Hematopoietic multipotent progenitor cell treated with erythropoietin and hydrocortisone succinate and interleukin-3 and kit ligand, for 15 days (in vitro differentiated cells): ENCODE measurements at regions not wholly inside any gene's neighbourhood (a gene's known extent, or its start where the extent isn't known, plus 50 kb on each side); places are given as distances from the start of the nearest gene placed in this dataset.
"Not testable (repeated sequence)": the region's sequence is repeated elsewhere in the genome, so short reads cannot be mapped to it uniquely, and the experiment has no call there.

Experiments
- DNase-seq: peaks from one replicate; pipeline ENCODE4 v3.0.0-alpha.2; 2015; ENCODE audit warnings: low spot score

GRCh38 chr6:56742122-56742791 lies 99.6 kb upstream of the DST start:
- DNase-seq: no peak

GRCh38 chr6:56741472-56741871 lies 98.8 kb upstream of the DST start:
- DNase-seq: no peak

GRCh38 chr6:56739836-56740815 lies 97.4 kb upstream of the DST start:
- DNase-seq: no peak

GRCh38 chr6:56736804-56737203 lies 94.1 kb upstream of the DST start:
- no peak for DNase-seq

GRCh38 chr6:56734335-56734734 lies 91.6 kb upstream of the DST start:
- DNase-seq: no peak

- DNase-seq: no peak
These were observed 90.6 kb upstream of the DST start for GRCh38 chr6:56733211-56733697.

- no peak for DNase-seq
These were observed 89.8 kb upstream of the DST start for GRCh38 chr6:56732517-56732916.

GRCh38 chr6:56730663-56731529 lies 88.2 kb upstream of the DST start:
- no peak for DNase-seq

- no peak for DNase-seq
These were observed 87.0 kb upstream of the DST start for GRCh38 chr6:56729719-56730118.

GRCh38 chr6:56729166-56729565 lies 86.5 kb upstream of the DST start:
- DNase-seq: not testable (repeated sequence)

GRCh38 chr6:56727097-56727850 lies 84.6 kb upstream of the DST start:
- no peak for DNase-seq

- no peak for DNase-seq
These were observed 82.6 kb upstream of the DST start for GRCh38 chr6:56725254-56725653.

GRCh38 chr6:56724455-56724854 lies 81.8 kb upstream of the DST start:
- DNase-seq: no peak

GRCh38 chr6:56720882-56721281 lies 78.2 kb upstream of the DST start:
- no peak for DNase-seq

- DNase-seq: not testable (repeated sequence)
These were observed 77.5 kb upstream of the DST start for GRCh38 chr6:56720202-56720601.

GRCh38 chr6:56719315-56720058 lies 76.8 kb upstream of the DST start:
- DNase-seq: not testable (repeated sequence)

- DNase-seq: no peak
These were observed 75.5 kb upstream of the DST start for GRCh38 chr6:56718236-56718635.

GRCh38 chr6:56716229-56716628 lies 73.5 kb upstream of the DST start:
- DNase-seq: no peak

- no peak for DNase-seq
These were observed 73.1 kb upstream of the DST start for GRCh38 chr6:56715741-56716140.

- no peak for DNase-seq
These were observed 72.3 kb upstream of the DST start for GRCh38 chr6:56714982-56715456.

- DNase-seq: no peak
These were observed 71.6 kb upstream of the DST start for GRCh38 chr6:56714273-56714672.
